Activated naive CD8-positive, alpha-beta T cell (primary cell): ENCODE measurements at regions not wholly inside any gene's neighbourhood (a gene's known extent, or its start where the extent isn't known, plus 50 kb on each side); places are given as distances from the start of the nearest gene placed in this dataset.

Experiments
- H3K27ac Mint-ChIP-seq: one replicate; pipeline ENCODE4 v1.8.0; 2021; ENCODE audit warnings: mixed read lengths
- H3K27me3 Mint-ChIP-seq: one replicate; pipeline ENCODE4 v1.8.0; 2021; ENCODE audit warnings: mixed read lengths
- H3K36me3 Mint-ChIP-seq: one replicate; pipeline ENCODE4 v1.8.0; 2021; ENCODE audit warnings: mixed read lengths
- H3K4me1 Mint-ChIP-seq: one replicate; pipeline ENCODE4 v1.8.0; 2021; ENCODE audit warnings: low read depth, mixed read lengths
- H3K4me3 Mint-ChIP-seq: one replicate; pipeline ENCODE4 v1.8.0; 2021; ENCODE audit warnings: mild to moderate bottlenecking, mixed read lengths
- H3K9me3 Mint-ChIP-seq: one replicate; pipeline ENCODE4 v1.8.0; 2021; ENCODE audit warnings: low read depth, mixed read lengths

DNA sequence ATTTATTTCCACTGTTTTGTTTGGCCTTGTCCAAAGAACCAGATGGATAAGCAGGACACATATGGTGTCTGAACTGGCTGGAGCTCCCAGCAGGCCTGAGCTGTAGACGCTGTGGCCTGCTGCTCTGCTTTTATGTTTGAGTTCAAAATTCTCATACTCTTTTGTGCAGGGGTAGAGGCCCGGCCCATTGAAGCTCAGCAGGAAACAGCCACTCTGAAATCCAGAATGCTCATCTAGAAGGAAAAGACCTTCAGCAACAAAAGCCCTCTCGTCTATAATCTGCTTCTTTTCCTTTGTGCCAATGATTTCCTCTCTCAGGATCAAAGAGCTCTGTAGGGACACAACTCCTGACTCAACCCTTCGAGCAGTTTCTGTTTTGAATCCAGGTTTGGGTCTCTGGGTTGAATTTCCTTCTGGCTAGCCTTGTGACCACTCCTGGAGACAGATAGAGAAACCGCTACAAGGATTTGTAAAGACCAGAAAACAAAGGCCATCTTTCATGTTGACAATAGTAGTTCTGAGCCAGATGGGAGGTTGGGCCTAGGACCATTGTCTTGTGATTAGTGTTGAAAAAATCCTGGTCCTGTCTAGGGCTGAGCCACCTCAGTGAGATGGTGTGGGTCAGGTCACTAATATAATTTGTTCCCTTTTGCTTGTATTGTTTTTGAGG is 446.7 kb downstream of the BCKDHB start:
- H3K4me3 Mint-ChIP-seq, result no peak overlapping the region
- no peak overlapping the region for H3K27ac Mint-ChIP-seq
- no peaks in the 10 kb centered on the region for H3K27me3 Mint-ChIP-seq
- no peaks in the 10 kb centered on the region for H3K9me3 Mint-ChIP-seq
- no peaks in the 10 kb centered on the region for H3K4me1 Mint-ChIP-seq
- no peaks in the 10 kb centered on the region for H3K36me3 Mint-ChIP-seq

DNA sequence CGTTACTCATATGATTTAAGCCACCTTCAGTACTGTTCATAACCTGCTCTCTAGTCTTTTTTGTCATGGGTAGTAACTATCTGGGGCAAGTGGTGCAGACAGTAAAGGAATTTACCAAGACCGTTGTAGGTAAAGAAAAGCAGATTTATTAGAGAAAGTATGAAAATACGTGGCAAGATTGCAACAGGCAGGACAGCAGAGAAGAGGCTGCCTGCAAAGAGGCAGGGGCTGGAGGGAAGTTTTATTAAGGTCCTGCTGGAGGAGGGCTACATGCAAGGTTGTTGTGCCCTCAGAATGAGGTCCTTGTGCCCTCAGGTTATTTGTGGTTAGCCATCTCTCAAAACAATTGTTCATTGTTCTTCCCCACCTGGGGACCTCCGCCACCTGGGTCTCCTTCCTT is 444.3 kb downstream of the BCKDHB start:
- no peak overlapping the region for H3K27ac Mint-ChIP-seq
- H3K4me3 Mint-ChIP-seq, result no peak overlapping the region
- no peaks in the 10 kb centered on the region for H3K9me3 Mint-ChIP-seq
- H3K27me3 Mint-ChIP-seq, result peaks cover 2% of the 10 kb centered on the region
- H3K36me3 Mint-ChIP-seq, result no peaks in the 10 kb centered on the region
- H3K4me1 Mint-ChIP-seq, result no peaks in the 10 kb centered on the region

DNA sequence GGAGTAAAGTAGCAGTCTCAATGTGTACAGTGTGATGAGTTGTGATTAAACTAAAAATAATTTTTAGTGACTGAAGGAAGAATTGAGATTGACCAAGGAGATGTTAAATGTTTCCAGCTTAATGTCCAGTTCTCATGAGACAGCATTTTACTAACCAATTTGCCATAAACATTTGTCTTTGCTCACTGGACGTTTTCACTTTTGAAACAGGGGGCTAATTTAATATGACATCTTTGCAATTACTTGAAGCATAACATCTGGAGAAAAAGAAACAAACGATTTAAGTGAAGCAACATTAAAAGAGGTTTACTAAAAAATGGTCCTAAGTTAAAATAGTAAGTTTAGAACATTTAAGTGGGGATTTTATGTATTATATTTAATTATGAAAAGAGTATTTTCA is 443.8 kb downstream of the BCKDHB start:
- Mint-ChIP-seq H3K4me3 (no peak overlapping the region), H3K36me3 (no peaks in the 10 kb centered on the region), H3K4me1 (no peaks in the 10 kb centered on the region), H3K9me3 (no peaks in the 10 kb centered on the region), H3K27ac (no peak overlapping the region), H3K27me3 (peaks cover 2% of the 10 kb centered on the region)

DNA sequence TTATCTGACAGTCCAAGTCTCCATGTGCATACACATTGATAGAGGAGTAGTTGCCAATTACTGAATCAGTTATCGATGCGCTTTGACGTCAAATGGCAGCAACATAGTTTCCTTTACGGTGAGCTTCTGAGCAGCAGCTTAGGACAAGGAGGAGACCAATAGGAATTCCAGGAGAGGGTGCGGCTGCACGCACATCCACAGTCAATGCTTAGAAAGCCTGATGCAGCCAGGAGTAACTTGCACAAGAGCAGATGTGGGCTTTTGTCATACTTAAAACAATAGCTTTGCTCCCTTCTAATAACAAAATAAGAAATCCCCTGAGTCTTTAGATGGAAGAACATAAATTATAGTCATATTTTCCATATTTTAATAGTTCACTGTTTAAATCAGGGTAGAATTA is 442.1 kb downstream of the BCKDHB start:
- H3K36me3 Mint-ChIP-seq, result no peaks in the 10 kb centered on the region
- no peaks in the 10 kb centered on the region for H3K9me3 Mint-ChIP-seq
- no peaks in the 10 kb centered on the region for H3K4me1 Mint-ChIP-seq
- no peak overlapping the region for H3K4me3 Mint-ChIP-seq
- no peak overlapping the region for H3K27ac Mint-ChIP-seq
- H3K27me3 Mint-ChIP-seq, result peaks cover 2% of the 10 kb centered on the region

DNA sequence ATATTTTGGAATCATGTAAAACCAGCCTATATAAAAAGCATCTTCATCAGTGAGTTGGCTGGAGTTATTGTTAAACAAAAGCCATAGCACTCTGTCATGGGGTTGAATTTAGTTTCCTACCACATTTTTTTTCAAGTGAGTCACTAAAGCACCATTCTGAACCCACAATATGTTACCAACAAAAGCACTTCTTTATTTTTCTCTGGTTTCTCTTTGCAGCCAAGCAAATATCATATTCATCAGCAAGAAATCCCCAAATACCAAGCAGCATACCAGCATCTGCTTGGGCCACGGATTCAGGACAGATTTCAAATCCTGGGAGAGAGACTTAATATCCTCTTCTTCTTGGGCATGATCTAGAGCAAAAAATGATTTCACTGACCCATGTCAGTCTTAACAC is 441.4 kb downstream of the BCKDHB start:
- no peaks in the 10 kb centered on the region for H3K4me1 Mint-ChIP-seq
- H3K27me3 Mint-ChIP-seq, result peaks cover 2% of the 10 kb centered on the region
- H3K36me3 Mint-ChIP-seq, result no peaks in the 10 kb centered on the region
- no peaks in the 10 kb centered on the region for H3K9me3 Mint-ChIP-seq
- H3K4me3 Mint-ChIP-seq, result no peak overlapping the region
- no peak overlapping the region for H3K27ac Mint-ChIP-seq

DNA sequence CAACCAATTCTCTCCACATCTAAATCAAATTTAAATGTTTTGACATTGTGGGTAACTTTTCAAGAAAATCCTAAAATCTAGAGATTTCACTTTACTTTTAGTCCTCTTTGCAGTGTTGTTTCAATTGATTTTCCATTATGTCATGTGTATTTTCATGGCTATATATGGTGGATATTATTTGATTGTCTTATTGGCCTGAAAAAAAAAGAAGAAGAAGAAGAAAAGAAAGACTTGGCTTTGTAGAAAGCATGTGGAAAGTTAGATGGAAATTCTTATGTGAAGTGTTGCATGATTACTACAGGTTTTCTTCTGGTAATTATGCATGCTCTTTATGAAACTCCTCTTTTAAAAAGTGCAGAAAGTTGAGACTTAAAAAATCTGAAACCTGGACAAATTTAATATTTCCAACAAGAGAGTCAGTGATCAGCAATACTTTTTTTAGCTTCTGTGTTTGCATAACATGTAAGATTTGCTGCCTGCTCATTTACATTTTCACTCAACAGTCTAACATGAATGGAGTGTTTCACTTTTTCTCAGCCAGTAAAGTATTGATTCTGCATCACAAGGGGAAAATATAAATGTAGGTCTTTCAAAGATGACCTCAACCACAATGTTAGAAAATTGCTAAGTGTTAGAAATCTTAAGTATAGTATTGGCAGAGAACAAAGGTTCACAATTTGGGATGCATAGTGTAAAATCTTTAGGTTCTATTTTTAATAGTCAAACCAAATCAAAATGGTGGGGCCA is 438.7 kb downstream of the BCKDHB start:
- no peak overlapping the region for H3K27ac Mint-ChIP-seq
- H3K4me3 Mint-ChIP-seq, result no peak overlapping the region
- H3K4me1 Mint-ChIP-seq, result no peaks in the 10 kb centered on the region
- no peaks in the 10 kb centered on the region for H3K9me3 Mint-ChIP-seq
- H3K36me3 Mint-ChIP-seq, result no peaks in the 10 kb centered on the region
- H3K27me3 Mint-ChIP-seq, result peaks cover 3% of the 10 kb centered on the region

DNA sequence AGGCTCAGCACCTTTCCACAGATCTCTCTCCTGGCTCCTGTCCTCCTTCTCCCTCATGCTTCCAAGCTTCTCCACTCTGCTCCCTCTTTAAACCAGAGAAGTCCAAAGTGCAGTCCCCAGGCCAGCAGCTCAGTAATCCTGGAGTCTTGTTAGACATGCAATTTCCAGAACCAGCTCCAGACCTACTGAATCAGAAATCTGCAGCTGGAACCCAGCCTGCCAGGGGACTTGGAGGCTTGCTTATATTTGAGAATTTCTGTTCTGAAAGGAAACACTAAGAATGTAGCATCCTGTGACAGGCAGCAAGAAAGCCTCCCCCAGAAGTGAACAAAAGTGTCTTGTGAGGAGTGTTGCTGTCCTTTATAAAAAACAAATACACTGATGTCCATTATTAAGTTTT is 438.1 kb downstream of the BCKDHB start:
- Mint-ChIP-seq H3K27me3 (peaks cover 5% of the 10 kb centered on the region), H3K27ac (no peak overlapping the region), H3K9me3 (no peaks in the 10 kb centered on the region), H3K4me3 (no peak overlapping the region), H3K36me3 (no peaks in the 10 kb centered on the region), H3K4me1 (no peaks in the 10 kb centered on the region)

DNA sequence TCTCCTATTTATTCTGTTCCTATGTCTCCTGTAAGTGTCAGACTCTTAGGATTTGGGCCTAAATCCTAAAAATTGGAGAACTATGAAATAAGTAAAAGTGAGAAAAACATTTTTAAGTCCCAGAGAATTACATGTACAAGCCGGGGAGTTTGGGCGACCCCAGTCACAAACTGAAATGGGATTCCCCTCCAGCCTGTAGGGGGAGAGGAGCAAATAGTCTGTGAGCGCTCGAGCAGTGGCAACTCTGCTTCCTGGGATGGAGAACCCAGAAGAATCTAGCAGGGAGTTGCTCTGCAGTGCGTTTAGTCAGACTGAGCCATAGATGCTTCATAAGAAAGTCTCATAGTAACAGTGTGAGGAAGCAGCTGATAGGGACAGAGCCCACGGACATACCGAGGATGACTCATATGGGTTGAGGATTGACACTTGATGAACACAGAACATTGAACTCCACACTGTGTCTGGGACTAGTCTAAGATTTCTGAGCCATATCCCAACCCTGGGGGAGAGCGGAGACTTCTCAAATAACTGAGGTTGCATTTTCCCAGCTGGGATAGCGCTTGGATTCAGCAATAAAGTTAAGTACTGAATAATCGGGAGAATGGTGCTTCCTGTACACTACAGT is 437.2 kb downstream of the BCKDHB start:
- H3K27me3 Mint-ChIP-seq, result peaks cover 5% of the 10 kb centered on the region
- H3K27ac Mint-ChIP-seq, result no peak overlapping the region
- H3K36me3 Mint-ChIP-seq, result no peaks in the 10 kb centered on the region
- no peaks in the 10 kb centered on the region for H3K4me1 Mint-ChIP-seq
- no peaks in the 10 kb centered on the region for H3K9me3 Mint-ChIP-seq
- H3K4me3 Mint-ChIP-seq, result no peak overlapping the region

DNA sequence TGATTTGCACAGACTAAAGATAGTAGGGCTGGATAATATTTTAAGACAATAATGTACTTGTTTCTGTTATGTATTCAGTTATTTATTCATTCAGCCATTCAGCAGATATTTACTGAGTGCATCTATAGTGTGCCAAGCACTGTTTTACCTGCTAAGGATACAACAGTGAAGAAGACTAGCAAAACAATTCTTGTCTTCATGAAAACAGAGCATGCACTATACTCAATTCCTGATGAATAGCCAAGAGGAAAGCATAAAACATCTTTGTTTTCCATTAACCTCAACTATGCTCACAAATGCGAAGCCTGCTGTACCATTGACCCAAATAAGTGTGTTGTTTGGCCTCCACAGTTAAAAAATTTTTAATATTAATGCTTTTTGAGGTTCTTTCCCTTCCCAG is 436.7 kb downstream of the BCKDHB start:
- H3K4me1 Mint-ChIP-seq, result no peaks in the 10 kb centered on the region
- H3K36me3 Mint-ChIP-seq, result no peaks in the 10 kb centered on the region
- no peak overlapping the region for H3K4me3 Mint-ChIP-seq
- H3K9me3 Mint-ChIP-seq, result no peaks in the 10 kb centered on the region
- peaks cover 5% of the 10 kb centered on the region for H3K27me3 Mint-ChIP-seq
- no peak overlapping the region for H3K27ac Mint-ChIP-seq

DNA sequence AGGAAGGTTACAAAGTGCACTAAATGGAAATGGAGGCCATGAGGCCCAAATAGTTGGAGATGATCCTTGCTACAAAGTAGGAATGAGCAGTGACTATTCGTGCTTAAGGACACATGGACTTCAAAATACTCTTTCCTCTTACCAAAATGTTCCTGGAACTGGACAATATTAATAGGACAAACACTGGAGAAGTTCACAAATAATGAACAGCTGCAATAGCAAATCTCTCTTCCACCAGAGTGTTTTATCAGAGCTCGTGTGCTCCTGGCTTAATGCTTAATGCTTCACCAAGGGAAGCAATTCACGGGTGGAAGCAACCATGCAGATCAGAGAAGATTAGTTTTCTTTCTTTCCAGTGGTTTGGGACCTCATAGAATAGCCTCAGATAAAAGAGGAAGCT is 435.4 kb downstream of the BCKDHB start:
- H3K27me3 Mint-ChIP-seq, result peaks cover 3% of the 10 kb centered on the region
- no peaks in the 10 kb centered on the region for H3K4me1 Mint-ChIP-seq
- H3K36me3 Mint-ChIP-seq, result no peaks in the 10 kb centered on the region
- peaks cover 4% of the 10 kb centered on the region for H3K9me3 Mint-ChIP-seq
- no peak overlapping the region for H3K4me3 Mint-ChIP-seq
- H3K27ac Mint-ChIP-seq, result no peak overlapping the region

DNA sequence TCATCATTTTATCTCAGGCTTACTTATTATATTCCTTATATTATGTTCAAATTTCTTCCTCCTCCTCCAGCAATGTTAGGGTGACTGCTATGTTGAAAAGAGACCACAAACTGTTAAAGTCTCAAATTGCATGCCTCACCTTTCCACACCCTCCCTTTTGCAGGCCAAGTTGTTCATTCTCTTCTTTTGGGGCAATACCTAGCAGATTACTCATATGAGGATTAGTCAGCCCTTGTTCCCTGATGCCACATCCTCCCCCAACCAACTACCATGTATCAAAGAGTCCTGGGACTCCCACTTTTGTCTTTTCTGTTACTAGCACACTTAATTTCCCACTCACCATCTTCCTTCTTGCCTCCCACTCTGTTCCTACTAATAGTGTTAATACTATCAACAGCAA is 434.7 kb downstream of the BCKDHB start:
- H3K27ac Mint-ChIP-seq, result no peak overlapping the region
- no peaks in the 10 kb centered on the region for H3K4me1 Mint-ChIP-seq
- peaks cover 3% of the 10 kb centered on the region for H3K27me3 Mint-ChIP-seq
- H3K4me3 Mint-ChIP-seq, result no peak overlapping the region
- peaks cover 4% of the 10 kb centered on the region for H3K9me3 Mint-ChIP-seq
- no peaks in the 10 kb centered on the region for H3K36me3 Mint-ChIP-seq

DNA sequence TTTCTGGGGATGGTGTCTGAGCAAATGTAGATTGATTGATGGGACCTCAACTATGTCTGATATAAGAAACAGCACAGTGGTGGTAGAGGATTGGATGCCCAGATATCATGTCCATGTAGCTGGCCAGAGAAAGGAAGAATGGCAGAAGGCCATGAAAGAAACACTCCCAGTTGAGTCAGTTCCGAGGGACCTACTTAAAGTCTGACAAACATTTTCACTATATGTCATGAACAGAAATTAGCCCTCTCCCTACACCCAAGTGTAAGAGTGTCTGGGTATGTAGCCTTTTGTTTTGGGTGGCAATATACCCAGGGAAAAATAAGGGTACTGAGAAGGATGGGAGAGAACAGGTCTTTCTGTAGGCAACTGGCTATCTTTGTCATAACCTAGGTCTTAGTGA is 434.2 kb downstream of the BCKDHB start:
- Mint-ChIP-seq H3K4me3 (no peak overlapping the region), H3K9me3 (peaks cover 4% of the 10 kb centered on the region), H3K27me3 (peaks cover 3% of the 10 kb centered on the region), H3K36me3 (no peaks in the 10 kb centered on the region), H3K4me1 (no peaks in the 10 kb centered on the region), H3K27ac (no peak overlapping the region)

DNA sequence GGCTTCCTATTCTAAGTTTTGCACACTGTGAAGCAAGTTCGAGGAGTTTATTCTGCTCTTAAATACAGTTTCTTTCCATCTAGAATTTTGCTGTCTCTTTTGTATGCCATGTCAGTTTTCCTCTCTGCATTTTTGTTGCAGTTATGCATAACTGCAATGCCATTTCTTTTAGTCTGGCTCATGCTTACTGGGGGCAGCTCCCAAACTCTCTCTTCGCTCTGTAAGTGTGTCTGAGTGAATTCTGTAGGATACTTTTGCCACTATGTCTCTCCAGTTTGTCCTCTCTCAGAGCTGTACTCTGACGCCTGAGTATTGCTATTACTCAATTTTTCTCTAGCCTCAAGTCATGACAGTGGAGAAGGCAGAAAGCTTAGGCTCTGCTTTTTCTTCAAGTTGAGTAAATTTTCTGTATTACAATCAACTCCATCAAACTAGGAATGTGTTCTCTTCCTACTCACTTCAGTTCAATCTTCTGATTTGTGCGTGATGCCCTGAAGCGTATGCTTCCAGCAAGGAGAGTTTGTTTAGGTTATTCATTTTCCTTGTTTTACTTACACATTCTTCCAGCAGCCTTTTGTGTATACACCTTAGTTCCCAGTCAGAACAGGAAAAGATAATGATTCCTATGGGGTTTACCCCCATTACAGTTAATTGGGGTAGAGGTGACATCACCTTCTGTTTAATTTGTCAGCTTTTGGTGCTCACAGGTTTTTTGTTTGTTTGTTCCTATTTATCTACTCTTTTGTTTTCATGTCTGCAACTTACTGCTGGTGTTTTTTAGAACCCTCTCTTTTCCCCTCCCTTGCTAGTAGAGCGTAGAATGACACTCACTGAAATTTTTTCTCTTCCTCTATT is 430.9 kb downstream of the BCKDHB start:
- Mint-ChIP-seq H3K27ac (no peak overlapping the region), H3K4me1 (no peaks in the 10 kb centered on the region), H3K9me3 (peaks cover 4% of the 10 kb centered on the region), H3K36me3 (no peaks in the 10 kb centered on the region), H3K27me3 (peaks cover 3% of the 10 kb centered on the region), H3K4me3 (no peak overlapping the region)

DNA sequence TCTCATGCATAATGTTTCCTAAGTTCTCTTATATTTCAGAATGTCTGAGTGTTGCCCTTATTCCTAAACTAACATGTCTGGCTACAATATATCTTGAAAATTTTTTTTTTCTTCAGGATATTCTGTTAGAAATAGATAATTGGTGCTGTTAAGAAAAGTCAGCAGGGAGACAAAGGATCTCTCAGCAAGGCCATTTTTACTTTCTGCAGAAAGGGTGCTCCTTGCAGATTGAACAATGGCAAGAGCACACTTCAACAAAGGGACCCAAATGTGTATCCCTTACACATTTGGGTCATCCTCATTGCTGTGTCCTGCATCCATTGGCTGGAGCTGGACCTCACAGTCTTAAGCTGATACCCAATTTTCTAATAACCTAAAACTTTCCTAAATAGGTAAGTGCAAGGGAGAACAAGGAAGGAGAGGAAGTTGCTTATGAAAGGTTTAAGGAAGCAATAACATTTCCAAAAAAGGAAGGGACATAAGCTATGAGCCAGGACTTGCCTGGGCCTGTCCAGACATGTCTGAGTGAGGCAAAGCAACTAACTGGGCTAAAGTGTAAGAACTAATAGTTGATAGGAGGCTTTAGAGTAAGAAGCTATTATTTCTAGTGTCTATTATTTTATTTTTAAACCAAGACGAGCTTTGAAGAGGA is 429.6 kb downstream of the BCKDHB start:
- peaks cover 5% of the 10 kb centered on the region for H3K27me3 Mint-ChIP-seq
- peaks cover 4% of the 10 kb centered on the region for H3K9me3 Mint-ChIP-seq
- H3K36me3 Mint-ChIP-seq, result no peaks in the 10 kb centered on the region
- H3K4me3 Mint-ChIP-seq, result no peak overlapping the region
- no peaks in the 10 kb centered on the region for H3K4me1 Mint-ChIP-seq
- H3K27ac Mint-ChIP-seq, result no peak overlapping the region
